Left ventricle myocardium inferior (tissue), 1 donor: ENCODE measurements at regions not wholly inside any gene's neighbourhood (a gene's known extent, or its start where the extent isn't known, plus 50 kb on each side); places are given as distances from the start of the nearest gene placed in this dataset.

Source experiments
- DNase-seq: peaks from one replicate; pipeline ENCODE4 v3.0.0-alpha.2; 2020
- H3K27ac ChIP-seq: fragments of 200-600 bp; replicated peaks from 2 replicates; pipeline ENCODE4 v1.8.0; 2021
- H3K27me3 ChIP-seq: fragments of 200-600 bp; 2 replicates; pipeline ENCODE4 v1.8.0; 2021; ENCODE audit warnings: low read depth
- H3K36me3 ChIP-seq: fragments of 200-600 bp; 2 replicates; pipeline ENCODE4 v1.8.0; 2021
- H3K4me1 ChIP-seq: fragments of 200-600 bp; 2 replicates; pipeline ENCODE4 v1.8.0; 2021
- H3K4me3 ChIP-seq: fragments of 200-600 bp; 2 replicates; pipeline ENCODE4 v1.8.0; 2021; ENCODE audit warnings: mild to moderate bottlenecking, moderate library complexity
- H3K9me3 ChIP-seq: fragments of 200-600 bp; replicated peaks from 2 replicates; pipeline ENCODE4 v1.8.0; 2021
- CTCF ChIP-seq: fragments of 200-600 bp; IDR thresholded peaks from 2 replicates; pipeline ENCODE4 v1.8.0; 2021; ENCODE audit warnings: antibody characterized with exemption, mild to moderate bottlenecking, borderline replicate concordance
- intact Hi-C: fragments of 100-400 bp; cut with micrococcal nuclease; formaldehyde crosslinking; loops from one replicate; pipeline ENCODE4 v1.11.0; 2022
- donor health status: DM: no; HTN: yes; CAD: no; lungs with severe emphysema.

GRCh38 chr20:22687676-22688349 lies 103.4 kb upstream of the FOXA2 start:
- Histone ChIP-seq H3K36me3 (no peaks in the 10 kb centered on the region), H3K4me3 (no peak overlapping the region), H3K27ac (no peak overlapping the region), H3K9me3 (no peaks in the 10 kb centered on the region), H3K27me3 (peaks cover 30% of the 10 kb centered on the region), H3K4me1 (peaks cover 32% of the 10 kb centered on the region)
- no peak for DNase-seq
- intact Hi-C loops: no loop called here
- no peak for TF ChIP-seq CTCF

DNA sequence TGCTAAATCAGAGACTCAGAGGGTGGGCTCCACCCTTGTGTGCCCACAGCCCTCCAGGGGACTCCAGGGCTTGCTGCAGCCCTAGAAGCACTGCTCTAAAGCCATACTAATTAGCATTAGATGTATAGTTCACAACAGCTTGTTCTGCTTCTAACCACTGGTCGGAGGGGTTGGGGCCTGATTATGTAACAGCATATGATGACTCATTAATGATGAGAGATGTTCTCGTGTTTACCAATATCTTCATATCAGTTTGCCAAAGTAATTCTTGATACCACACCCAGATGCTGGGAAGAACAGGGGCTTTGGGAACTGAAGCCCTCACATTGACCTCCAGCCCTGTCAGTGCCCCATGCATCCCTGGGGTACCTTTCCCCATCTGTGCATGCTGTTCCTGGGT lies 104.1 kb upstream of the FOXA2 start:
- no peak overlapping the region for H3K4me3 ChIP-seq
- H3K27ac ChIP-seq: no peak overlapping the region
- H3K27me3 ChIP-seq: peaks cover 24% of the 10 kb centered on the region
- no peaks in the 10 kb centered on the region for H3K9me3 ChIP-seq
- no peak for TF ChIP-seq CTCF
- peaks cover 32% of the 10 kb centered on the region for H3K4me1 ChIP-seq
- H3K36me3 ChIP-seq: no peaks in the 10 kb centered on the region
- no peak for DNase-seq
- intact Hi-C loops: no loop called here

- Histone ChIP-seq H3K36me3 (no peaks in the 10 kb centered on the region), H3K27ac (no peak overlapping the region), H3K4me3 (no peak overlapping the region), H3K27me3 (peaks cover 20% of the 10 kb centered on the region), H3K9me3 (no peaks in the 10 kb centered on the region), H3K4me1 (peaks cover 31% of the 10 kb centered on the region)
- no peak for TF ChIP-seq CTCF
- intact Hi-C loops: no loop called here
- no peak for DNase-seq
Observed at GRCh38 chr20:22689266-22689665, 104.9 kb upstream of the FOXA2 start.

DNA sequence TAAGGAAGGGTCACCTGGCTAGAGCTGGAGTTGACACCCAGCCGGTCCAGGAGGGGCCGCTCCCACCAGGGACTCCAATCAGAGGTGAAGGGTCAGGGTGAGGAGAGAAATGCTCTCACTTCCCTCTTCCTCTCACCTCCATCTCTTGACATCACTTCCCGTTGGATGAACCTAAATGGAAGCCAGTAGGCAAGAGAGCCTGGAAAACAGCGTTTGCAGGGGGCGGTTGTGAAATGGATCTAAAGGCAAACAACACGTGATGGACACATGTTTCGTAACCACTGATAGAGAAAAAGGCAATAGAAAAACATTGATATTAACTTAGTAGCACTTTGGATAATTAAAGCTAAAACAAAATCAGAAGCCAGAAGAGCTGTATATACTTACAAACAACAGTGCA lies 105.6 kb upstream of the FOXA2 start:
- TF ChIP-seq CTCF: no peak
- intact Hi-C loops: loop anchor here (5.0 to 10.0 kb wide), 3 partner anchors 365 to 647 kb away; no protein-coding TSS in a partner anchor
- Histone ChIP-seq H3K4me1 (peaks cover 31% of the 10 kb centered on the region), H3K27ac (peak overlapping the region; percentile 3), H3K4me3 (no peak overlapping the region), H3K36me3 (no peaks in the 10 kb centered on the region), H3K27me3 (peaks cover 14% of the 10 kb centered on the region), H3K9me3 (no peaks in the 10 kb centered on the region)
- no peak for DNase-seq

DNA sequence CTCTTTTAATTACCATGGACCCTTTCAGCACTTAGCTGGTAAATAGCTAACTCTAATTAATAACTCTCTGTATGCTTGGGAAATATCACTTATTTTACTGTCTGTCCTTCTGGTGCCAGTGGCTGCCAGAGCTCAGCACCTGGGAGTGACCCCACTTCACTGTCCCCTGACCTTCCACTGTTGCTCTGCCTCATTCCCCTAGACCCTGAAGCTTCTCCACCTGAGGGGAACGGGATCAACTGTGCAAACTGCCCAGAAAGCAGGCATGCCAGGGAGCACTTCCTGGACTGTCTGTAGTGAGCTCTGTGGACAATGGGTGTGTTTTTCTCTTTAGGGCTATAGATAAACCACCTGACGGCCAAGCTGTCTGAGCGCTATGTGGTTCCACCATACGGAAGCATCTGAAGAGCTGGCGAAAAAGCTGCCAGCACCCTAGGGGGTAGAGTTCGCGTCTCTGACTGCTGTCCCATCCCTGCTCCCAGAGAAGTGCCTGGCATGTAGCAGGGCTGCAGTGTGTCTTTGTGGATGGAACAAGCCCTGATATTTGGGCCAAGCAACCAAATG lies 106.3 kb upstream of the FOXA2 start:
- Histone ChIP-seq H3K27ac (no peak overlapping the region), H3K27me3 (peaks cover 14% of the 10 kb centered on the region), H3K9me3 (no peaks in the 10 kb centered on the region), H3K36me3 (no peaks in the 10 kb centered on the region), H3K4me3 (no peak overlapping the region), H3K4me1 (peaks cover 33% of the 10 kb centered on the region)
- intact Hi-C loops: loop anchor here (5.0 to 10.0 kb wide), 3 partner anchors 364 to 647 kb away; no protein-coding TSS in a partner anchor
- DNase-seq: no peak
- no peak for TF ChIP-seq CTCF
